DOHH2 (cell line): ENCODE measurements at regions not wholly inside any gene's neighbourhood (a gene's known extent, or its start where the extent isn't known, plus 50 kb on each side); places are given as distances from the start of the nearest gene placed in this dataset.
"Not testable (repeated sequence)": the region's sequence is repeated elsewhere in the genome, so short reads cannot be mapped to it uniquely, and the experiment has no call there.

Experiments used
- H3F3A ChIP-seq: fragments of 200-600 bp; sonication (generic), shearing (Covaris generic); 2 replicates; pipeline ENCODE4 v1.6.0; 2016; ENCODE audit warnings: antibody characterized with exemption, mild to moderate bottlenecking; ENCODE audit not compliant: control insufficient read depth, insufficient read depth
- H3K27ac ChIP-seq: fragments of 200-600 bp; sonication (generic); 2 replicates; pipeline ENCODE4 v1.5.1; 2014; ENCODE audit warnings: low read depth, mild to moderate bottlenecking, low read length, moderate library complexity
- H3K27me3 ChIP-seq: fragments of 200-600 bp; sonication (generic); 2 replicates; pipeline ENCODE4 v1.6.1; 2014; ENCODE audit warnings: mild to moderate bottlenecking, low read length, mixed read lengths; ENCODE audit not compliant: control insufficient read depth
- H3K36me3 ChIP-seq: fragments of 200-600 bp; sonication (generic); 2 replicates; pipeline ENCODE4 v1.6.1; 2014; ENCODE audit warnings: mild to moderate bottlenecking, low read length, moderate library complexity, mixed read lengths; ENCODE audit not compliant: control insufficient read depth
- H3K4me1 ChIP-seq: fragments of 200-600 bp; sonication (generic); 2 replicates; pipeline ENCODE4 v1.6.1; 2014; ENCODE audit warnings: mild to moderate bottlenecking, low read length, mixed read lengths; ENCODE audit not compliant: control insufficient read depth
- H3K4me2 ChIP-seq: fragments of 200-600 bp; sonication (generic); 2 replicates; pipeline ENCODE4 v1.6.0; 2014; ENCODE audit warnings: mild to moderate bottlenecking, low read length, moderate library complexity
- H3K4me3 ChIP-seq: fragments of 200-600 bp; sonication (generic); 2 replicates; pipeline ENCODE4 v1.5.1; 2014; ENCODE audit warnings: mild to moderate bottlenecking, low read length, mixed read lengths
- H3K79me2 ChIP-seq: fragments of 200-600 bp; sonication (generic); 2 replicates; pipeline ENCODE4 v1.6.1; 2014; ENCODE audit warnings: mild to moderate bottlenecking, low read length, mixed read lengths; ENCODE audit not compliant: control insufficient read depth
- H3K9me2 ChIP-seq: fragments of 200-600 bp; sonication (generic); replicated peaks from 2 replicates; pipeline ENCODE4 v1.6.1; 2014; ENCODE audit warnings: mild to moderate bottlenecking, low read length, mixed read lengths; ENCODE audit not compliant: control insufficient read depth
- H3K9me3 ChIP-seq: fragments of 200-600 bp; sonication (generic); 2 replicates; pipeline ENCODE4 v1.6.1; 2014; ENCODE audit warnings: antibody characterized with exemption, low read length, mixed read lengths; ENCODE audit not compliant: control insufficient read depth, insufficient read depth
- H4K20me1 ChIP-seq: fragments of 200-600 bp; sonication (generic); 2 replicates; pipeline ENCODE4 v1.6.0; 2014; ENCODE audit warnings: low read depth, mild to moderate bottlenecking, antibody characterized with exemption, low read length, moderate library complexity; ENCODE audit not compliant: control insufficient read depth, insufficient read depth
- EZH2phosphoT487 ChIP-seq: fragments of 200-600 bp; sonication (generic); IDR thresholded peaks from 2 replicates; pipeline ENCODE4 v1.6.1; 2017; ENCODE audit warnings: borderline replicate concordance, mild to moderate bottlenecking, antibody characterized with exemption, low read length, moderate library complexity, mixed read lengths
- TF ChIP-seq, protein P1 (sequence below): fragments of 200-600 bp; sonication (generic); IDR thresholded peaks from one replicate; pipeline ENCODE4 v1.5.1; 2014; ENCODE audit warnings: antibody characterized with exemption, mild to moderate bottlenecking, low read depth, low read length; ENCODE audit not compliant: poor library complexity, severe bottlenecking

DNA sequence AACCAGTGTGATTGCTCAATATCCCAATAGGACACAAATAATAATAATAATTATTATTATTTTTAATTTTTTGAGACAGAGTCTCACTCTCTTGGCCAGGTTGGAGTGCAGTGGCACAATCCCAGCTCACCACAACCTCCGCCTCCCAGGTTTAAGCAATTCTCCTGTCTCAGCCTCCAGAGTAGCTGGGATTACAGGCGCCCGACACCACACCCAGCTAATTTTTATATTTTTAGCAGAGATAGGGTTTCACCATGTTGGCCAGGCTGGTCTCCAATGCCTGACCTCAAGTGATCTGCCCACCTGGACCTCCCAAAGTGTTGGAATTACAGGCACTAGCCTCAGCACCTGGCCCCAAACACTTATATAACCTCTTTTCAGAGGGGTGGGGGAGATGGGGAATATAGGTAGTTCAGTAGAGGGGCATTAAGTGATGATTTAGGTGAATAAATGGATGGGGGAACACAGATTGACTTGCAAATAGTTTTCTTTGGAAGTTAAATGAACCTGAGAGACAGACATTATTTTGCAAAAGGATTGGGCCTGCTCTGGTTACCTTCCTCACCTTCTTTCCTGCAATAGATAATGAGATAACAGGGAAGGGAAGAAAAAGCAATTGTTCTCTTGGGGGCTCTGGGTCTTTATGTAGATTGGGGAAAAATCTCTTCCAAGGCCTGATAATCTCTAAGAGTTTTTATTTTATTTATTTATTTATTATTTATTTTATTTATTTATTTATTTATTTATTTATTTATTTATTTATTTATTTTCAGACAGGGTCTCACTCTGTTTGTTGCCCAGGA is 57.7 kb downstream of the RESF1 start:
- Histone ChIP-seq H4K20me1 (no peaks in the 10 kb centered on the region), H3K4me3 (no peak overlapping the region), H3K27ac (no peak overlapping the region), H3F3A (no peaks in the 10 kb centered on the region), H3K9me2 (no peaks in the 10 kb centered on the region), H3K9me3 (no peaks in the 10 kb centered on the region), H3K4me2 (no peak overlapping the region), H3K27me3 (no peaks in the 10 kb centered on the region), H3K36me3 (no peaks in the 10 kb centered on the region), H3K4me1 (no peaks in the 10 kb centered on the region), H3K79me2 (no peaks in the 10 kb centered on the region)
- TF ChIP-seq, protein P1, sequence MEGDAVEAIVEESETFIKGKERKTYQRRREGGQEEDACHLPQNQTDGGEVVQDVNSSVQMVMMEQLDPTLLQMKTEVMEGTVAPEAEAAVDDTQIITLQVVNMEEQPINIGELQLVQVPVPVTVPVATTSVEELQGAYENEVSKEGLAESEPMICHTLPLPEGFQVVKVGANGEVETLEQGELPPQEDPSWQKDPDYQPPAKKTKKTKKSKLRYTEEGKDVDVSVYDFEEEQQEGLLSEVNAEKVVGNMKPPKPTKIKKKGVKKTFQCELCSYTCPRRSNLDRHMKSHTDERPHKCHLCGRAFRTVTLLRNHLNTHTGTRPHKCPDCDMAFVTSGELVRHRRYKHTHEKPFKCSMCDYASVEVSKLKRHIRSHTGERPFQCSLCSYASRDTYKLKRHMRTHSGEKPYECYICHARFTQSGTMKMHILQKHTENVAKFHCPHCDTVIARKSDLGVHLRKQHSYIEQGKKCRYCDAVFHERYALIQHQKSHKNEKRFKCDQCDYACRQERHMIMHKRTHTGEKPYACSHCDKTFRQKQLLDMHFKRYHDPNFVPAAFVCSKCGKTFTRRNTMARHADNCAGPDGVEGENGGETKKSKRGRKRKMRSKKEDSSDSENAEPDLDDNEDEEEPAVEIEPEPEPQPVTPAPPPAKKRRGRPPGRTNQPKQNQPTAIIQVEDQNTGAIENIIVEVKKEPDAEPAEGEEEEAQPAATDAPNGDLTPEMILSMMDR = no peak
- no peak for TF ChIP-seq EZH2phosphoT487

DNA sequence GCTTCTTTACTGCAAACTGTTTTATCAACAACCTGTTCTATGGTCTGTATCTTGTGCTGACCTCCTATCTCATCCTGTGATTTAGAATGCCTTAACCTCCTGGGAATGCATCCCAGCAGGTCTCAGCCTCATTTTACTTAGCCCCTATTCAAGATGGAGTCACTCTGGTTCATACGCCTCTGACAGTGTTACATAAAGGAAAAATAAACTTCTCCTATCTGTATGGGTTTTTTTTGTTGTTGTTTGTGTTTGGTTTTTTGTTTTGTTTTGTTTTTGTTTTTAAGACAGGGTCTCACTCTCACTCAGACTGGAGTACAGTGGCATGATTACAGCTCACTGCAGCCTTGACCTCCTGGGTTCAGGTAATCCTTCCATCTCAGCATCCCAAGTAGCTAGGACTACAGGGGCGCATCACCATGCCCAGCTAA is 62.1 kb downstream of the RESF1 start:
- Histone ChIP-seq H3K9me3 (no peaks in the 10 kb centered on the region), H4K20me1 (no peaks in the 10 kb centered on the region), H3K27ac (no peak overlapping the region), H3K4me1 (peaks cover 6% of the 10 kb centered on the region), H3F3A (no peaks in the 10 kb centered on the region), H3K27me3 (no peaks in the 10 kb centered on the region), H3K9me2 (no peaks in the 10 kb centered on the region), H3K4me3 (no peak overlapping the region), H3K4me2 (no peak overlapping the region), H3K79me2 (no peaks in the 10 kb centered on the region), H3K36me3 (no peaks in the 10 kb centered on the region)
- no peak for TF ChIP-seq EZH2phosphoT487
- TF ChIP-seq, protein P1 = no peak

DNA sequence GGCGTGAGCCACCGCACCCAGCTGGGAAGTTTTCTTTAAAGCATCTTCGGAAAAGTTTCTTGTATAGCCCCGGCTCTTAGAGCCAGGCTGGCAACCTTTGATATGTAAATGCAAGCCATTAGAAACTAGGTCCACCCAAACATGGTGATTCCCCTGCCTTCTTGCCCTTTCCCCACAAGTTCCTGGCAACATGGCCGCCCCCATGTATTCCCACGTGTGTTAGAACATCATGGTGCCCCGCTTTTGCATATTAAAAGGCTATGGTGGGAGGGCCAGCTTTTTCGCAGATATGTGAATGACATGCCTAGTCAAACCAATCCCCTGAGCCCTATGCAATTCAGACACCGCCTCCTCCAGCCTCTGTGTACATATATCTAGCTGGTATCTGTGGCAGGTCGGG is 63.2 kb downstream of the RESF1 start:
- H3F3A ChIP-seq, H3K4me3 ChIP-seq, H3K27me3 ChIP-seq, H3K9me3 ChIP-seq, H3K9me2 ChIP-seq, H3K79me2 ChIP-seq, H3K27ac ChIP-seq, H3K36me3 ChIP-seq, H3K4me2 ChIP-seq, H4K20me1 ChIP-seq: not testable (repeated sequence)
- H3K4me1 ChIP-seq = peaks cover 10% of the 10 kb centered on the region

DNA sequence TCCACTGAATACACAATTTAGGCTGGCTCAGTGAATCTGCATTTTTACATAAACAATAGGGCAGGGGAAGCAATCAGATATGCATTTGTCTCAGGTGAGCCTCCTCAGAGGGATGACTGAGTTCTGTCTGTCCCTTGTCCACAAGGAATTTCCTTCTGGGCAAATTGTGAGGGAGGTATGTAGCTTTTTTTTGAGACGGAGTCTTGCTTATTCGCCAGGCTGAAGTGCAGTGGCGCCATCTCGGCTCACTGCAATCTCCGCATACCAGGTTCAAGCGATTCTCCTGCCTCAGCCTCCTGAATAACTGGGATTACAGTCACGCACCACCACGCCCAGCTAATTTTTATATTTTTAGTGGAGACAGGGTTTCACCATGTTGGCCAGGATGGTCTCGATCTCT is 64.6 kb downstream of the RESF1 start:
- not testable (repeated sequence) for H3F3A ChIP-seq, H3K36me3 ChIP-seq, H3K27me3 ChIP-seq, H3K27ac ChIP-seq, H3K79me2 ChIP-seq, H3K9me2 ChIP-seq, H4K20me1 ChIP-seq, H3K4me3 ChIP-seq, H3K9me3 ChIP-seq, H3K4me2 ChIP-seq
- peaks cover 22% of the 10 kb centered on the region for H3K4me1 ChIP-seq
